Raji (cell line): ENCODE measurements at regions not wholly inside any gene's neighbourhood (a gene's known extent, or its start where the extent isn't known, plus 50 kb on each side); places are given as distances from the start of the nearest gene placed in this dataset.

Experiments
- POLR2A ChIP-seq: IDR thresholded peaks from 2 replicates; pipeline ENCODE4 v1.6.1; 2011; ENCODE audit warnings: low read depth, low read length, control low read depth; ENCODE audit not compliant: insufficient read depth

- TF ChIP-seq POLR2A = no peak
Observed at GRCh38 chr2:144239306-144239705, 280.6 kb downstream of the ZEB2 start.

GRCh38 chr2:144237830-144238627 lies 281.9 kb downstream of the ZEB2 start:
- TF ChIP-seq POLR2A = no peak

GRCh38 chr2:144237108-144237507 lies 282.8 kb downstream of the ZEB2 start:
- TF ChIP-seq POLR2A = no peak

GRCh38 chr2:144235050-144235449 lies 284.9 kb downstream of the ZEB2 start:
- no peak for TF ChIP-seq POLR2A

GRCh38 chr2:144234542-144234871 lies 285.4 kb downstream of the ZEB2 start:
- TF ChIP-seq POLR2A = no peak

GRCh38 chr2:144233733-144234541 lies 286.0 kb downstream of the ZEB2 start:
- TF ChIP-seq POLR2A = no peak

GRCh38 chr2:144233317-144233716 lies 286.6 kb downstream of the ZEB2 start:
- no peak for TF ChIP-seq POLR2A

- no peak for TF ChIP-seq POLR2A
Observed at GRCh38 chr2:144230448-144231085, 289.4 kb downstream of the ZEB2 start.

- TF ChIP-seq POLR2A = no peak
Observed at GRCh38 chr2:144230033-144230432, 289.9 kb downstream of the ZEB2 start.

- TF ChIP-seq POLR2A = no peak
Observed at GRCh38 chr2:144229296-144229695, 290.6 kb downstream of the ZEB2 start.

GRCh38 chr2:144227427-144228105 lies 292.4 kb downstream of the ZEB2 start:
- TF ChIP-seq POLR2A = no peak

GRCh38 chr2:144225076-144225475 lies 294.8 kb downstream of the ZEB2 start:
- no peak for TF ChIP-seq POLR2A

GRCh38 chr2:144224472-144224871 lies 295.4 kb downstream of the ZEB2 start:
- TF ChIP-seq POLR2A = no peak

GRCh38 chr2:144219979-144220378 lies 299.9 kb downstream of the ZEB2 start:
- TF ChIP-seq POLR2A = no peak
